DMS 273 (cell line): ENCODE measurements at regions not wholly inside any gene's neighbourhood (a gene's known extent, or its start where the extent isn't known, plus 50 kb on each side); places are given as distances from the start of the nearest gene placed in this dataset.
"Not testable (repeated sequence)": the region's sequence is repeated elsewhere in the genome, so short reads cannot be mapped to it uniquely, and the experiment has no call there.

Experiments
- DNase-seq: peaks from one replicate; lab custom pipeline; 2025; ENCODE audit not compliant: unreplicated experiment; lab: John Stamatoyannopoulos, UW

- no peak for DNase-seq
These were observed 75.7 kb upstream of the ZNF169 start for GRCh38 chr9:94183240-94183999.

GRCh38 chr9:94188246-94188645 lies 70.9 kb upstream of the ZNF169 start:
- no peak for DNase-seq

- DNase-seq = not testable (repeated sequence)
These were observed 67.4 kb upstream of the ZNF169 start for GRCh38 chr9:94191706-94192105.

GRCh38 chr9:94198414-94198813 lies 60.7 kb upstream of the ZNF169 start:
- no peak for DNase-seq

GRCh38 chr9:94199776-94200175 lies 59.3 kb upstream of the ZNF169 start:
- no peak for DNase-seq

GRCh38 chr9:94204174-94204573 lies 54.9 kb upstream of the ZNF169 start:
- no peak for DNase-seq

GRCh38 chr9:94207781-94208180 lies 51.3 kb upstream of the ZNF169 start:
- no peak for DNase-seq
